Omental fat pad (tissue), 3 donors: ENCODE measurements at regions not wholly inside any gene's neighbourhood (a gene's known extent, or its start where the extent isn't known, plus 50 kb on each side); places are given as distances from the start of the nearest gene placed in this dataset.
"Not testable (repeated sequence)": the region's sequence is repeated elsewhere in the genome, so short reads cannot be mapped to it uniquely, and the experiment has no call there.

Source experiments
- ATAC-seq: fragments of 150-250 bp; one replicate; pipeline ENCODE4 v1.9.1; 2016; ENCODE audit warnings: mild to moderate bottlenecking, moderate library complexity; ENCODE audit not compliant: low FRiP score
- DNase-seq: peaks from one replicate; pipeline ENCODE4 v3.0.0-alpha.2; 2019; ENCODE audit warnings: low spot score
- CTCF ChIP-seq, 3 donors: fragments of 450-650 bp; IDR thresholded peaks; one replicate each; pipeline ENCODE4 v1.5.1; 2016 to 2017; ENCODE audit warnings: antibody characterized with exemption in 3 of 3, mild to moderate bottlenecking in 3 of 3, moderate library complexity in 2 of 3

GRCh38 chr2:176574484-176575236, 305.4 kb downstream of the MTX2 start:
- TF ChIP-seq CTCF (IDR thresholded peaks at IDR 0.05) = no peak
- ATAC-seq = no peak
- DNase-seq = no peak

GRCh38 chr2:176575237-176575744, 306.0 kb downstream of the MTX2 start:
- TF ChIP-seq CTCF (IDR thresholded peaks at IDR 0.05) = no peak
- ATAC-seq = no peak

GRCh38 chr2:176577054-176577453, 307.8 kb downstream of the MTX2 start:
- no peak for DNase-seq
- no peak for ATAC-seq
- TF ChIP-seq CTCF (IDR thresholded peaks at IDR 0.05) = no peak

More at GRCh38 chr2:176575237-176575744, 306.0 kb downstream of the MTX2 start:
- DNase-seq = no peak

DNA sequence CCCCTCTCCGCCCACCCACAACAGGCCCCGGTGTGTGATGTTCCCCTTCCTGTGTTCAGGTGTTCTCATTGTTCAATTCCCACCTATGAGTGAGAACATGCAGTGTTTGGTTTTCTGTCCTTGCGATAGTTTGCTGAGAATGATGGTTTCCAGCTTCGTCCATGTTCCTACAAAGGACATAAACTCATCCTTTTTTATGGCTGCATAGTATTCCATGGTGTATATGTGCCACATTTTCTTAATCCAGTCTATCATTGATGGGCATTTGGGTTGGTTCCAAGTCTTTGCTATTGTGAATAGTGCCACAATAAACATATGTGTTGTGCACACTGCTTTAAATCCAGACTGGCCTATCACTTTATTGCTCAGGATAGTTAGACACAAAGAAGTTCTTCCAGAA, 309.1 kb downstream of the MTX2 start:
- DNase-seq, ATAC-seq: not testable (repeated sequence)

GRCh38 chr2:176579608-176580007, 310.4 kb downstream of the MTX2 start:
- ATAC-seq (no peak), DNase-seq (no peak)
- no peak for TF ChIP-seq CTCF (IDR thresholded peaks at IDR 0.05)

DNA sequence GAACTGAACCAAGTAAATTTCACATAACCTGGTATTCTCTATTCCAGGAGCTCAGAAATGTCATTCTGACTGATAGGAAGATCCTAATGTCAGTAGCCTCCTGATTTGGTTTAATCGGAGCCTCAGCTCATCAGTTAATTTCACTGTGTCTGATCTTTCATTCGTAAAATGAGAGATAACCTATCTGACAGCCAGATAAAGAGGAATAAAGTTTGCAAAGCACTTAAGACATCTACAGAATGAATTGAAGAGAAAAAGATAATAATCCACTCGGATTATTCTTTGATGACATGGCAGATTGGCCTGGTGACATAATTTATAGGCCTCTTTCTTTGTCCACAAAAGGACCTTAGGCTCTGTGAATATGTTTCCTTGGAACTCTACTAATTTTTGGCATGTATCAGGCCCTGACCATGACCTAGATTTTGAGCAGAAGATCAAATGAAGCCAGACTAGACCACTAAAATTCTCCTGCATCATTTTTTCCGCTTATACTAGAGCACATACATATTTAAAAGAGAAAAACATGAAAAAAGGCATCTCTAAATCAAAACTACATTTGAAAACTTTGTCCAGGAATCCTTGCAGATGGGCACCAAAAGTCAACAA, 312.4 kb downstream of the MTX2 start:
- no peak for TF ChIP-seq CTCF (IDR thresholded peaks at IDR 0.05)
- DNase-seq = no peak

DNA sequence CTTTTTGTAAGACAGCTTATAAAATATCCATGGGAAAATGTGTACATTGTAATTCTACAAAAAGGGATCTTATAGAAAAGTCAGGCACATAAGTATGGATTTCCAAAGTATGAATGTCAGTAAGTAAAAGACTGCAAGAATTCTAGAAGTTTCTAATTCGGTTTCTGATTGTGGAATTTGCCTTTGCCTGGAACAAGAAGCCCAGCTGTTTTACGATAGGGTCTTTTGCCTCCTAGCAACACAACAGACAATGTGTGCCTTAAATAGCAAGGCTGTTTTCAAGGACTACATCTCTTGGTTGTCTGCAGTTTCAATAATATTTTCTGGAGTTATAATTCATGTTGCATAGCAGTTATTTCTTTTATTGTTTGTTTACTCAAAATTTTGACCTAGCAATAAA, 312.9 kb downstream of the MTX2 start:
- no peak for ATAC-seq

More for the DNA sequence above, 312.4 kb downstream of the MTX2 start:
- no peak for ATAC-seq

More for the DNA sequence above, 312.9 kb downstream of the MTX2 start:
- no peak for TF ChIP-seq CTCF (IDR thresholded peaks at IDR 0.05)
- DNase-seq = no peak
